H9 (cell line): ENCODE measurements at regions not wholly inside any gene's neighbourhood (a gene's known extent, or its start where the extent isn't known, plus 50 kb on each side); places are given as distances from the start of the nearest gene placed in this dataset.

Experiments
- DNase-seq: peaks from one replicate; pipeline ENCODE4 v3.0.0-alpha.2; 2017
- H2AFZ ChIP-seq: one replicate; pipeline ENCODE4 v1.6.1; 2013; ENCODE audit warnings: mild to moderate bottlenecking, low read length, control low read depth, moderate library complexity
- H2AK5ac ChIP-seq: 2 replicates; pipeline ENCODE4 v1.6.1; 2013; ENCODE audit warnings: low read length, control low read depth, mixed read lengths; ENCODE audit not compliant: insufficient read length
- H2BK120ac ChIP-seq: one replicate; pipeline ENCODE4 v1.6.1; 2013; ENCODE audit warnings: low read depth, mild to moderate bottlenecking, low read length, control low read depth, inconsistent platforms; ENCODE audit not compliant: poor library complexity, severe bottlenecking
- H2BK12ac ChIP-seq: 2 replicates; pipeline ENCODE4 v1.6.1; 2013; ENCODE audit warnings: low read length, control low read depth, mixed read lengths, low read depth; ENCODE audit not compliant: insufficient read length
- H2BK15ac ChIP-seq: 2 replicates; pipeline ENCODE4 v1.6.1; 2013; ENCODE audit warnings: low read depth, low read length, control low read depth
- H2BK20ac ChIP-seq: one replicate; pipeline ENCODE4 v1.6.1; 2013; ENCODE audit warnings: low read depth, mild to moderate bottlenecking, low read length, control low read depth, inconsistent platforms; ENCODE audit not compliant: poor library complexity, severe bottlenecking
- H2BK5ac ChIP-seq: 2 replicates; pipeline ENCODE4 v1.6.1; 2013; ENCODE audit warnings: low read length, control low read depth, mixed read lengths; ENCODE audit not compliant: insufficient read length
- H3K14ac ChIP-seq: 2 replicates; pipeline ENCODE4 v1.6.1; 2013; ENCODE audit warnings: low read length, control low read depth; ENCODE audit not compliant: insufficient read depth
- H3K18ac ChIP-seq: 2 replicates; pipeline ENCODE4 v1.6.1; 2013; ENCODE audit warnings: low read depth, mild to moderate bottlenecking, mixed read lengths, low read length, control low read depth; ENCODE audit not compliant: insufficient read length
- H3K23ac ChIP-seq: 2 replicates; pipeline ENCODE4 v1.6.1; 2013; ENCODE audit warnings: low read length, control low read depth, mixed read lengths, low read depth; ENCODE audit not compliant: insufficient read length
- H3K23me2 ChIP-seq: 2 replicates; pipeline ENCODE4 v1.6.1; 2013; ENCODE audit warnings: low read depth, mild to moderate bottlenecking, mixed read lengths, low read length, control low read depth; ENCODE audit not compliant: insufficient read length, poor library complexity, severe bottlenecking
- H3K27ac ChIP-seq: 2 replicates; pipeline ENCODE4 v1.5.1; 2013; ENCODE audit warnings: low read length, control low read depth, mixed read lengths, low read depth; ENCODE audit not compliant: insufficient read length
- H3K27me3 ChIP-seq: 2 replicates; pipeline ENCODE4 v1.6.1; 2013; ENCODE audit warnings: low read length, control low read depth, inconsistent platforms; ENCODE audit not compliant: insufficient read depth
- H3K4ac ChIP-seq: 2 replicates; pipeline ENCODE4 v1.6.1; 2013; ENCODE audit warnings: low read depth, mild to moderate bottlenecking, control low read depth, inconsistent platforms, low read length, moderate library complexity
- H3K4me1 ChIP-seq: 2 replicates; pipeline ENCODE4 v1.6.1; 2013; ENCODE audit warnings: low read length, control low read depth, inconsistent platforms; ENCODE audit not compliant: insufficient read depth
- H3K4me2 ChIP-seq: 2 replicates; pipeline ENCODE4 v1.6.1; 2013; ENCODE audit warnings: low read length, control low read depth, mixed read lengths; ENCODE audit not compliant: insufficient read length, insufficient read depth
- H3K56ac ChIP-seq: 2 replicates; pipeline ENCODE4 v1.6.1; 2013; ENCODE audit warnings: low read depth, mild to moderate bottlenecking, mixed read lengths, low read length, control low read depth; ENCODE audit not compliant: insufficient read length
- H3K79me1 ChIP-seq: 2 replicates; pipeline ENCODE4 v1.6.1; 2013; ENCODE audit warnings: low read depth, mild to moderate bottlenecking, moderate library complexity, low read length, control low read depth, inconsistent platforms; ENCODE audit not compliant: insufficient read depth, poor library complexity, severe bottlenecking
- H3K79me2 ChIP-seq: 2 replicates; pipeline ENCODE4 v1.6.1; 2013; ENCODE audit warnings: low read length, control low read depth, inconsistent platforms; ENCODE audit not compliant: insufficient read depth
- H3K9ac ChIP-seq: 2 replicates; pipeline ENCODE4 v1.6.1; 2013; ENCODE audit warnings: low read length, control low read depth, mixed read lengths; ENCODE audit not compliant: insufficient read length; ENCODE audit errors: extremely low read depth
- H3K9me3 ChIP-seq: one replicate; pipeline ENCODE4 v1.6.1; 2013; ENCODE audit warnings: low read depth, low read length, inconsistent platforms; ENCODE audit not compliant: control insufficient read depth
- H3T11ph ChIP-seq: one replicate; pipeline ENCODE4 v1.6.1; 2013; ENCODE audit warnings: mild to moderate bottlenecking, low read length, control low read depth, inconsistent platforms
- H4K20me1 ChIP-seq: one replicate; pipeline ENCODE4 v1.6.1; 2013; ENCODE audit not compliant: control insufficient read depth, insufficient read length, insufficient read depth
- H4K5ac ChIP-seq: 2 replicates; pipeline ENCODE4 v1.6.1; 2013; ENCODE audit warnings: low read depth, mild to moderate bottlenecking, mixed read lengths, low read length, control low read depth; ENCODE audit not compliant: insufficient read length
- H4K8ac ChIP-seq: replicated peaks from 2 replicates; pipeline ENCODE4 v1.6.1; 2013; ENCODE audit warnings: low read length, control low read depth, mixed read lengths, low read depth; ENCODE audit not compliant: insufficient read length
- H4K91ac ChIP-seq: 2 replicates; pipeline ENCODE4 v1.6.1; 2013; ENCODE audit warnings: low read depth, mild to moderate bottlenecking, moderate library complexity, mixed read lengths, low read length, control low read depth; ENCODE audit not compliant: insufficient read length
- H3K27ac Mint-ChIP-seq, 3 experiments: 2 replicates in 2 of 3; 3 replicates in 1 of 3; pipeline ENCODE4 v1.8.0; 2020 to 2021; ENCODE audit warnings: mixed read lengths in 3 of 3, mild to moderate bottlenecking in 1 of 3, moderate library complexity in 1 of 3
- H3K27me3 Mint-ChIP-seq: 2 replicates; pipeline ENCODE4 v1.8.0; 2021; ENCODE audit warnings: low read depth, mild to moderate bottlenecking, moderate library complexity, mixed read lengths
- H3K36me3 Mint-ChIP-seq, 3 experiments: 2 replicates in 2 of 3; 3 replicates in 1 of 3; pipeline ENCODE4 v1.8.0; 2020 to 2021; ENCODE audit warnings: low read depth in 3 of 3, mixed read lengths in 3 of 3; ENCODE audit not compliant: insufficient read depth in 1 of 3
- H3K4me1 Mint-ChIP-seq, 2 experiments: 2 replicates each; pipeline ENCODE4 v1.8.0; 2020; ENCODE audit warnings: mixed read lengths in 2 of 2
- H3K4me3 Mint-ChIP-seq, 2 experiments: 2 replicates in 1 of 2; 3 replicates in 1 of 2; pipeline ENCODE4 v1.8.0; 2020 to 2021; ENCODE audit warnings: mild to moderate bottlenecking in 2 of 2, mixed read lengths in 2 of 2, moderate library complexity in 1 of 2
- H3K9me3 Mint-ChIP-seq, 2 experiments: 2 replicates in 1 of 2; 3 replicates in 1 of 2; pipeline ENCODE4 v1.8.0; 2020; ENCODE audit warnings: mild to moderate bottlenecking in 2 of 2, mixed read lengths in 2 of 2, moderate library complexity in 1 of 2
- WGBS: extraction: QIAGEN DNeasy Blood & Tissue Kit; methylation state at CpG from one replicate; pipeline ENCODE4 v1.1.7; 2013; ENCODE audit warnings: missing lambda C conversion rate, low lambda C conversion rate, mixed read lengths; ENCODE audit not compliant: insufficient read length; ENCODE audit errors: extremely low coverage; 5-methylcytosine and 5-hydroxymethylcytosine counted together
- TF ChIP-seq, protein P1 (sequence below): fragments of 200-600 bp; sonication (generic); conservative IDR thresholded peaks from 3 replicates; pipeline ENCODE4 v1.8.0; 2021; ENCODE audit warnings: antibody characterized with exemption, mild to moderate bottlenecking

GRCh38 chr15:96716478-96716877 is 386.0 kb downstream of the NR2F2 start:
- no CpG with 5 or more reads among the region's 3 CpGs for WGBS
- H3K27me3 ChIP-seq = no peaks in the 10 kb centered on the region
- H3T11ph ChIP-seq = no peak overlapping the region

More at GRCh38 chr15:96716478-96716877, 386.0 kb downstream of the NR2F2 start:
- Mint-ChIP-seq H3K4me1 (no peaks in the 10 kb centered on the region), H3K9me3 (no peaks in the 10 kb centered on the region), H3K27ac (no peak overlapping the region), H3K36me3 (no peaks in the 10 kb centered on the region), H3K4me3 (no peak overlapping the region), H3K27me3 (peaks cover 2% of the 10 kb centered on the region)
- no peak overlapping the region for H3K18ac ChIP-seq
- H2BK12ac ChIP-seq = no peak overlapping the region
- H3K4ac ChIP-seq = no peak overlapping the region
- no peak overlapping the region for H3K23ac ChIP-seq
- no peaks in the 10 kb centered on the region for H3K23me2 ChIP-seq
- no peak overlapping the region for H2BK120ac ChIP-seq
- no peak overlapping the region for H2AK5ac ChIP-seq
- no peak overlapping the region for H3K14ac ChIP-seq
- H4K91ac ChIP-seq = no peak overlapping the region
- H3K9me3 ChIP-seq = no peaks in the 10 kb centered on the region
- H4K20me1 ChIP-seq = no peaks in the 10 kb centered on the region
- no peak overlapping the region for H2AFZ ChIP-seq
- H3K4me2 ChIP-seq = no peak overlapping the region
- no peak overlapping the region for H2BK15ac ChIP-seq
- TF ChIP-seq, protein P1, sequence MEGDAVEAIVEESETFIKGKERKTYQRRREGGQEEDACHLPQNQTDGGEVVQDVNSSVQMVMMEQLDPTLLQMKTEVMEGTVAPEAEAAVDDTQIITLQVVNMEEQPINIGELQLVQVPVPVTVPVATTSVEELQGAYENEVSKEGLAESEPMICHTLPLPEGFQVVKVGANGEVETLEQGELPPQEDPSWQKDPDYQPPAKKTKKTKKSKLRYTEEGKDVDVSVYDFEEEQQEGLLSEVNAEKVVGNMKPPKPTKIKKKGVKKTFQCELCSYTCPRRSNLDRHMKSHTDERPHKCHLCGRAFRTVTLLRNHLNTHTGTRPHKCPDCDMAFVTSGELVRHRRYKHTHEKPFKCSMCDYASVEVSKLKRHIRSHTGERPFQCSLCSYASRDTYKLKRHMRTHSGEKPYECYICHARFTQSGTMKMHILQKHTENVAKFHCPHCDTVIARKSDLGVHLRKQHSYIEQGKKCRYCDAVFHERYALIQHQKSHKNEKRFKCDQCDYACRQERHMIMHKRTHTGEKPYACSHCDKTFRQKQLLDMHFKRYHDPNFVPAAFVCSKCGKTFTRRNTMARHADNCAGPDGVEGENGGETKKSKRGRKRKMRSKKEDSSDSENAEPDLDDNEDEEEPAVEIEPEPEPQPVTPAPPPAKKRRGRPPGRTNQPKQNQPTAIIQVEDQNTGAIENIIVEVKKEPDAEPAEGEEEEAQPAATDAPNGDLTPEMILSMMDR = no peak
- no peak overlapping the region for H2BK20ac ChIP-seq
- H3K56ac ChIP-seq = no peak overlapping the region
- no peak overlapping the region for H4K8ac ChIP-seq
- H3K9ac ChIP-seq = no peak overlapping the region
- no peak overlapping the region for H2BK5ac ChIP-seq
- H4K5ac ChIP-seq = no peak overlapping the region
- no peaks in the 10 kb centered on the region for H3K4me1 ChIP-seq
- DNase-seq = no peak
- no peaks in the 10 kb centered on the region for H3K79me1 ChIP-seq
- H3K27ac ChIP-seq = no peak overlapping the region
- H3K79me2 ChIP-seq = no peaks in the 10 kb centered on the region
